A549 (cell line): ENCODE measurements at regions not wholly inside any gene's neighbourhood (a gene's known extent, or its start where the extent isn't known, plus 50 kb on each side); places are given as distances from the start of the nearest gene placed in this dataset.

Source experiments
- CEBPB ChIP-seq, 2 experiments: fragments of >200 bp in 1 of 2; sonication (Bioruptor Twin) in 1 of 2; formaldehyde crosslinking in 1 of 2; IDR thresholded peaks; 2 replicates each; pipeline ENCODE4 v1.6.1; 2012 to 2016
- CTCF ChIP-seq: fragments of >200 bp; sonication (Bioruptor Twin); formaldehyde crosslinking; IDR thresholded peaks from 3 replicates; pipeline ENCODE4 v1.5.1; 2016
- EHF ChIP-seq: fragments of 250-450 bp; sonication (Bioruptor Pico); IDR thresholded peaks from 2 replicates; pipeline ENCODE4 v1.5.0; 2020; ENCODE audit warnings: mild to moderate bottlenecking
- EP300 ChIP-seq, 2 experiments: fragments of >200 bp; sonication (Bioruptor Twin); formaldehyde crosslinking; IDR thresholded peaks; 2 replicates in 1 of 2; 3 replicates in 1 of 2; pipeline ENCODE4 v1.6.1; 2016 to 2017
- HDAC2 ChIP-seq: fragments of 200-600 bp; sonication (generic); IDR thresholded peaks from 2 replicates; pipeline ENCODE4 v1.6.1; 2016
- JUN ChIP-seq, 2 experiments: fragments of >200 bp; sonication (Bioruptor Twin); formaldehyde crosslinking; IDR thresholded peaks; 2 replicates in 1 of 2; 3 replicates in 1 of 2; pipeline ENCODE4 v1.6.1; 2016 to 2017
- MAFK ChIP-seq: fragments of 450-650 bp; IDR thresholded peaks from 2 replicates; pipeline ENCODE4 v1.6.1; 2014; ENCODE audit not compliant: partially characterized antibody
- MYC ChIP-seq: IDR thresholded peaks from 2 replicates; pipeline ENCODE4 v1.6.1; 2012; ENCODE audit warnings: mild to moderate bottlenecking, inconsistent platforms, low read length, improper control_type of control experiment, borderline replicate concordance
- NR3C1 ChIP-seq: fragments of >200 bp; sonication (Bioruptor Twin); formaldehyde crosslinking; IDR thresholded peaks from 3 replicates; pipeline ENCODE4 v1.6.1; 2017
- POLR2A ChIP-seq: IDR thresholded peaks from 2 replicates; pipeline ENCODE4 v1.6.1; 2012; ENCODE audit warnings: mild to moderate bottlenecking, low read length
- POLR2AphosphoS2 ChIP-seq: conservative IDR thresholded peaks from 2 replicates; pipeline ENCODE4 v1.6.1; 2012; ENCODE audit warnings: low read length, improper control_type of control experiment, inconsistent platforms
- RARB ChIP-seq: fragments of 250-450 bp; sonication (Bioruptor Pico); IDR thresholded peaks from 2 replicates; pipeline ENCODE4 v1.8.0; 2021; ENCODE audit warnings: mild to moderate bottlenecking, moderate library complexity
- RFX5 ChIP-seq: fragments of 450-650 bp; IDR thresholded peaks from 2 replicates; pipeline ENCODE4 v1.7.1; 2014; ENCODE audit warnings: antibody characterized with exemption, mild to moderate bottlenecking, moderate library complexity
- TF ChIP-seq, protein P1 (sequence below): fragments of 200-600 bp; sonication (generic); IDR thresholded peaks from 2 replicates; pipeline ENCODE4 v1.6.1; 2016; ENCODE audit warnings: antibody characterized with exemption, mild to moderate bottlenecking, moderate library complexity

- TF ChIP-seq EP300 (IDR thresholded peaks at IDR 0.05) (no peak), CTCF (no peak), HDAC2 (no peak), NR3C1 (no peak), MYC (no peak), POLR2A (no peak), CEBPB (IDR thresholded peaks at IDR 0.05) (no peak), EHF (CRISPR knock-in tag) (no peak), POLR2AphosphoS2 (no peak), JUN (IDR thresholded peaks at IDR 0.05) (no peak), MAFK (no peak), RARB (CRISPR knock-in tag) (no peak), RFX5 (no peak)
- TF ChIP-seq, protein P1, sequence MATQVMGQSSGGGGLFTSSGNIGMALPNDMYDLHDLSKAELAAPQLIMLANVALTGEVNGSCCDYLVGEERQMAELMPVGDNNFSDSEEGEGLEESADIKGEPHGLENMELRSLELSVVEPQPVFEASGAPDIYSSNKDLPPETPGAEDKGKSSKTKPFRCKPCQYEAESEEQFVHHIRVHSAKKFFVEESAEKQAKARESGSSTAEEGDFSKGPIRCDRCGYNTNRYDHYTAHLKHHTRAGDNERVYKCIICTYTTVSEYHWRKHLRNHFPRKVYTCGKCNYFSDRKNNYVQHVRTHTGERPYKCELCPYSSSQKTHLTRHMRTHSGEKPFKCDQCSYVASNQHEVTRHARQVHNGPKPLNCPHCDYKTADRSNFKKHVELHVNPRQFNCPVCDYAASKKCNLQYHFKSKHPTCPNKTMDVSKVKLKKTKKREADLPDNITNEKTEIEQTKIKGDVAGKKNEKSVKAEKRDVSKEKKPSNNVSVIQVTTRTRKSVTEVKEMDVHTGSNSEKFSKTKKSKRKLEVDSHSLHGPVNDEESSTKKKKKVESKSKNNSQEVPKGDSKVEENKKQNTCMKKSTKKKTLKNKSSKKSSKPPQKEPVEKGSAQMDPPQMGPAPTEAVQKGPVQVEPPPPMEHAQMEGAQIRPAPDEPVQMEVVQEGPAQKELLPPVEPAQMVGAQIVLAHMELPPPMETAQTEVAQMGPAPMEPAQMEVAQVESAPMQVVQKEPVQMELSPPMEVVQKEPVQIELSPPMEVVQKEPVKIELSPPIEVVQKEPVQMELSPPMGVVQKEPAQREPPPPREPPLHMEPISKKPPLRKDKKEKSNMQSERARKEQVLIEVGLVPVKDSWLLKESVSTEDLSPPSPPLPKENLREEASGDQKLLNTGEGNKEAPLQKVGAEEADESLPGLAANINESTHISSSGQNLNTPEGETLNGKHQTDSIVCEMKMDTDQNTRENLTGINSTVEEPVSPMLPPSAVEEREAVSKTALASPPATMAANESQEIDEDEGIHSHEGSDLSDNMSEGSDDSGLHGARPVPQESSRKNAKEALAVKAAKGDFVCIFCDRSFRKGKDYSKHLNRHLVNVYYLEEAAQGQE, result no peak
Measured at GRCh38 chr21:20811702-20812101, 186.5 kb upstream of the NCAM2 start.
